Stimulated activated CD8-positive, alpha-beta memory T cell treated with anti-CD3 and anti-CD28 coated beads, Interleukin-7, amount 100 ng/mL, for 4 hours (primary cell): ENCODE measurements at regions not wholly inside any gene's neighbourhood (a gene's known extent, or its start where the extent isn't known, plus 50 kb on each side); places are given as distances from the start of the nearest gene placed in this dataset.

ENCODE experiments used
- DNase-seq, 2 donors: peaks; one replicate each; pipeline ENCODE4 v3.0.0-alpha.2; 2020; ENCODE audit warnings: low read depth in 2 of 2

DNA sequence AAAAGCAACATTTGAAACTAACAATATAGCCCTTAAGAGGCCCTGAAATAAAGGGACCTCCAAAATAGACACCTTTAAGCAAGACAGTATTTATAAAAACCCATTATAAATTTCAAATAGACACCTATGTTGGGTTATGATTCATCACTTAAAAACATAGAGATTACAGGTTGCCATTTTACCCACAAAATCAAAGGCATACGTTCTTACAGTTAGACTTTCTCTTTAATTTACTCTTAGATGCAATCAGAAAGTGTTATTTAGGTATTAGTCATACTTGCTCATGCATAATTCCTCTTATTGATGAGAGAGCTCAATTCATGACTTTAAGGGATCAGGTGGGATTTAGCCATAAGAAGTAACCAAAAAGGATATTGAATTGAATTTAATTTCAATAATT lies 51.5 kb upstream of the TMEM200A start:
- DNase-seq = no peak

- no peak for DNase-seq
These were observed 52.6 kb upstream of the TMEM200A start for GRCh38 chr6:130313206-130313605.

DNA sequence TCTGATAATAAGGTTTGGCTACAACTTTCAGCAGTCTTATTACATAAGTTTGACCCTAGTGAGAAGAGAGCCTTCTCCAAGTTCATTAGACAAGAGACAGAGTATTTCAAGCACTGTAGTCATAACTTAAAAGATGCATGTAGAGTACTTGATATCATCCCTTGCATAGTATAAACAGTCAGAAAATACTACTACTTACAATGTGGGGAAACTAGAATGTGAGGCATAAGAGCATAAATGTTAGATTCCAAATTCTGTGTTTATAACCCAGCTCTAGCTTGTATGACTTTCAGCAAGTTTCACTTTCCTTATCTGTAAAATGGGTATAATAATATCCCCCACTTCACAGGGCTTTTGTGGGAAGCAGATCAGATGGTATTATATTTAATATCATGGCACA lies 56.8 kb upstream of the TMEM200A start:
- DNase-seq = no peak

DNA sequence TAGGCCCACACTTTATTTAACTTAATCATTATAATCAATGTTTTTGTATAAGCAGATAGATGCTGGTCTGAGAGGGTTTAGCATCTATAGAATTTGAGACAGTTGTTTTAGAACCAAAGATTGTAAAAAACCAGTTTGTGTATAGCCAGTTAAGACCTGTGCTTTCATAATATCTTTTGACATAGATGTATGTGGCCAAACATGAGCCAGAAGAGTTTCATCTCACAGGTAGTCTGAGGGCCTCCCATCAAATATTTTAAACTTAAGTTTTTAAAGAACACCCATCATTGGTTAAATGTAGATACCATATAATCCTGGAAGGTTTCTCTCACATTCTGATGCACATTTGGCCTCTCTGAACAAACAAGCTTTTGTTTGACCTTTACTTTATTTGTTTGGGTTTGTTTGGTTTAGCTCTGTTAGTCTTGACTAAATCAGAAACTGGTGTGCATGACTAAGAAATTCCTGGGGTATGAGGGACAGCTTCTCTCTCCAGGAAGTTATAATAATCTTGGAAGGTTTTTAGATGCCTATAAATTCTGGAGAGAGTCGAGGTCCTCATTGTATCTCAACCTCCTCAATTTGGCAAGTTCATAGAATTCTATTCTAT lies 58.0 kb upstream of the TMEM200A start:
- no peak for DNase-seq

DNA sequence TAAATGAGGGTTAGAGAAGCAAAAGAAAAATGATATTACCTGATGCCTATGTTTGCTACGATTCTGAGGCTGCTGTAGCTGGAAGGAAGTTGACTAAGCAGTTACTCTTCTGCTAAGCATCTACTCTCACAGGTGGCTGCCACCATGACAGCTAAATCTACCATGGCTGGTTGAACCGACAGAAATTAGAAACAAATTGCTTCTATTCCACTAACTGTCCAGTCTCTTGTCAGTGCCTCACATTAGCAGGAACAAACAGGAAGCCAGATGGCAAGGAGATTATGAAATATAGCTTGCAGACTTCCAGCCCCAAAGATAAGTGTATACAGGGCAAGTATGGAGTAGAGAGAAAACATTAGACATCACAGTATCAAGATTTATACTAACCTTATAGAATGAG lies 59.4 kb upstream of the TMEM200A start:
- no peak for DNase-seq

DNA sequence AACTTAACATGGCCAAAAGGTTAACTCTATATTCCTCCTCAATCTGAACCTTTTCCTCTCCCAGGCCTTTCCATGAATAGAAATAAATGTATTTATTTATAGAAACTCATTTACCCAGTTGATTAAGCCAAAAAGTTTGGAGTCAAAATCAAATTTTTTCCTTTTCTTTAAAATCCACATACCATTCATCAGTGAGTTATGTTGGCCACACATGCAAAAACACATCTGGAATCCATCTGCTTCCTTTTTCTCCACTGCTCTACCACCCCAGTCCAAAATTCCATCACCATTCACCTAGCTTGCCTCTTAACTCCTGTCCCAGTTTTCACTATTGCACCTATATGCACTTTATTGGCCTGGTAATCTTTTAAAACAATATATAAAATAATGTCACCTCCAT lies 62.4 kb upstream of the TMEM200A start:
- DNase-seq = no peak

DNA sequence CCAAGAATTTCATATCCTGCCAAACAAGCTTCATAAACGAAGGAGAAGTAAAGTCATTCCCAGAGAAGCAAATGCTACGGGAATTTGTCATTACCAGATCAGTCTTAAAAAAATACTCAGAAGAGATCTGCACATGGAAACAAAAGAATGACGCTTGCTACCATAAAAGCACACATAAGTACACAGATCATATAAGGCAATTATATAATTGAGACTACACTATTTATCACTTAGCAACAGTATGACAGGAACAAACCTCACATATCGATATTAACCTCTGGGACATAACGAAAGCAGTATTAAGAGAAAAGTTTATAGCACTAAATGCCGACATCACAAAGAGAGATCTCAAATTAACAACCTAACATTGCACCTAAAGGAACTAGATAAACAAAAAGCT lies 67.6 kb upstream of the TMEM200A start:
- no peak for DNase-seq

DNA sequence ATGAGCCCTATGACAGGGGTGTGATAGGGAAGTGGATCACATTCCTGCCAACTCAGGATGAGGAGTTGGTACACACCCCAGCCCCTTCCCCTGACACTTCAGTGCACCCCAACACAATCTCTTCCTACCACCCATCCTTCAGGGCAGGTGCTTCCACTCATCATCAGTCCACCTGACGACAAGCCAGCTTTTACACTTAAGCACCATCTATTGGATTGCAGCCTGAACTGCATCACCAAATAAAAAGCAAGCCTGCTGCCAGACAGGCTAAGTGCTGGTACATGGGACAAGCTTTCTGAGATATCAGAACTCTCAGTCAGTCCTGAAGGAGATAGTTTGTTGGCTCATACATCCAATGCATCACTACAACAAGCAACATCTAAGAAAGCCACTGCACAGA lies 69.0 kb upstream of the TMEM200A start:
- DNase-seq = no peak

- DNase-seq = peak; percentile 3 to 8
These were observed 71.0 kb upstream of the SAMD3 start for GRCh38 chr6:130293800-130294199.

DNA sequence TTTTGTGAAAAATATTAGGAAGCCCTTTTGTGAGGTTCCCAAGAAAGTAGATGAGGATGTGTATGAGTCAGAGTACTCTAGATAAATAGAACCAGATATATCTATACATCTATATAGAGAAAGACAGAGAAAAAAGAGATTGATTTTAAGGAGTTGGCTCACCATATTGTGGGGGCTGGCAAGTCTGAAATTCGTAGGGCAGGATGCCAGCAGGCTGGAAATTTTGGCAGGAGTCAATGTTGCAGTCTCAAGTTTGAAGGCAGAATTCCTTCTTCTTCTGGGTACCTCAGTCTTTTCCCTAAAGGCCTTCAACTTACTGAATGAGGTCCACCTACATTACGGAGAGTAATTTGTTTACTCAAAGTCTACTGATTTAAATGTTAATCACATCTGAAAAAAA lies 65.3 kb upstream of the SAMD3 start:
- DNase-seq = no peak

- DNase-seq = no peak
These were observed 59.7 kb upstream of the SAMD3 start for GRCh38 chr6:130282234-130282995.

GRCh38 chr6:130276507-130276906 lies 53.8 kb upstream of the SAMD3 start:
- DNase-seq = no peak

DNA sequence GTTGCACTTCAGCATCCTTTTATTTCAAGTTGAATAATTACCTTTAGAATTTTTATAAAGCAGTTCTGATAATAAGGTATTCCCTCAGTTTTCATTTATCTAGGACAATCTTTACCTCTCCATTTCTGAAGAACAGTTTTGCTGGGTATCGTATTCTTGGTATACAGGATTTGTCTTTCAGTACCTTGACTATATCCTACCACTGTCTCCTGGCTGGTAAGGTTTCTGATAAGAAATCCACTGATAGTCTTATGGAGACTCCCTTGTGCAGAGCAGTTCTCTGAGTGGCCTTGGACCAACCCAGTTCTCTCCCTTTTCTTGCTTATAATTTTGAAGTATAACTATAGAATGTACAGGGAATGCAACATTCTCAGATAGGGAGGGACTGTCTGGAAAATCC lies 51.3 kb upstream of the SAMD3 start:
- DNase-seq = no peak
